T-cell (primary cell): ENCODE measurements at regions not wholly inside any gene's neighbourhood (a gene's known extent, or its start where the extent isn't known, plus 50 kb on each side); places are given as distances from the start of the nearest gene placed in this dataset.

Source experiments
- ATAC-seq, 4 experiments: fragments of 200-7000 bp in 3 of 4; fragments of 150-1000 bp in 1 of 4; cut with Tn5 transposase; replicated peaks in 1 of 4; 1 replicate in 3 of 4; 2 replicates in 1 of 4; pipeline ENCODE4 v1.10.0; 2021; ENCODE audit warnings: moderate library complexity in 3 of 4, mild to moderate bottlenecking in 2 of 4, moderate number of reproducible peaks in 1 of 4
- CTCF ChIA-PET, 2 donors: fragments of 300-600 bp; sonication (Branson Sonifier 250); formaldehyde crosslinking; loops; one replicate each; lab custom pipeline; 2022; ENCODE audit warnings: antibody characterized with exemption in 2 of 2; lab: Charles Lee
- POLR2A ChIA-PET, 2 donors: fragments of 300-600 bp; sonication (Branson Sonifier 250); formaldehyde crosslinking; loops; one replicate each; lab custom pipeline; 2022; ENCODE audit warnings: antibody characterized with exemption in 2 of 2; lab: Charles Lee
- DNase-seq, 35 experiments: peaks; one replicate each; pipeline versions ENCODE4 v3.0.0 to v3.0.0-alpha.2; 2013 to 2023
- H3K27ac ChIP-seq: one replicate; pipeline ENCODE4 v1.5.1; 2013; ENCODE audit warnings: low read length
- H3K27me3 ChIP-seq, 2 experiments: replicated peaks in 1 of 2; 1 replicate in 1 of 2; 2 replicates in 1 of 2; pipeline versions ENCODE4 v1.6.1 to v1.7.0; 2013; ENCODE audit warnings: low read length in 1 of 2, mixed read lengths in 1 of 2; ENCODE audit not compliant: control insufficient read depth in 2 of 2, insufficient read depth in 2 of 2; ENCODE audit errors: extremely low read depth in 1 of 2
- H3K36me3 ChIP-seq, 2 donors: 1 replicate in 1 of 2; 2 replicates in 1 of 2; pipeline versions ENCODE4 v1.6.1 to v1.7.0; 2013; ENCODE audit warnings: low read length in 1 of 2; ENCODE audit not compliant: control insufficient read depth in 2 of 2, insufficient read depth in 1 of 2; ENCODE audit errors: extremely low read depth in 1 of 2
- H3K4me1 ChIP-seq, 2 experiments: 1 replicate in 1 of 2; 2 replicates in 1 of 2; pipeline versions ENCODE4 v1.6.1 to v1.7.0; 2013; ENCODE audit warnings: low read length in 2 of 2, mixed read lengths in 1 of 2; ENCODE audit not compliant: insufficient read depth in 2 of 2, control insufficient read depth in 1 of 2; ENCODE audit errors: extremely low read depth in 1 of 2
- H3K4me3 ChIP-seq, 2 donors: 1 replicate in 1 of 2; 2 replicates in 1 of 2; pipeline versions ENCODE4 v1.5.1 to v1.7.0; 2013; ENCODE audit warnings: mild to moderate bottlenecking in 2 of 2, low read length in 1 of 2, moderate library complexity in 1 of 2; ENCODE audit not compliant: control insufficient read depth in 1 of 2; ENCODE audit errors: extremely low read depth in 1 of 2
- H3K9me3 ChIP-seq: 2 replicates; pipeline ENCODE4 v1.7.0; 2013
- H3K27ac Mint-ChIP-seq, 2 donors: one replicate each; pipeline ENCODE4 v1.8.0; 2020 to 2021; ENCODE audit warnings: mild to moderate bottlenecking in 2 of 2, mixed read lengths in 2 of 2
- H3K27me3 Mint-ChIP-seq, 2 donors: one replicate each; pipeline ENCODE4 v1.8.0; 2021 to 2022; ENCODE audit warnings: mixed read lengths in 2 of 2
- H3K36me3 Mint-ChIP-seq: one replicate; pipeline ENCODE4 v1.8.0; 2021; ENCODE audit warnings: mixed read lengths
- H3K4me1 Mint-ChIP-seq, 3 donors: one replicate each; pipeline ENCODE4 v1.8.0; 2020 to 2022; ENCODE audit warnings: mixed read lengths in 3 of 3, mild to moderate bottlenecking in 1 of 3
- H3K4me3 Mint-ChIP-seq, 3 donors: one replicate each; pipeline ENCODE4 v1.8.0; 2020 to 2022; ENCODE audit warnings: mild to moderate bottlenecking in 3 of 3, mixed read lengths in 3 of 3, moderate library complexity in 3 of 3
- H3K9me3 Mint-ChIP-seq, 3 donors: one replicate each; pipeline ENCODE4 v1.8.0; 2020 to 2022; ENCODE audit warnings: mixed read lengths in 3 of 3
- WGBS: methylation state at CpG from one replicate; pipeline ENCODE4 v1.1.5; 2013; ENCODE audit warnings: missing lambda C conversion rate; ENCODE audit not compliant: insufficient coverage; 5-methylcytosine and 5-hydroxymethylcytosine counted together

GRCh38 chr20:11675920-11676629 lies 241.6 kb upstream of the BTBD3 start:
- H3K4me3 Mint-ChIP-seq, result no peak overlapping the region
- ChIA-PET CTCF (no interaction called here), POLR2A (no interaction called here)
- Histone ChIP-seq H3K27ac (no peak overlapping the region), H3K4me1 (no peaks in the 10 kb centered on the region), H3K9me3 (no peaks in the 10 kb centered on the region), H3K27me3 (peaks cover 0 to 2% of the 10 kb centered on the region in 2 experiments), H3K4me3 (no peak overlapping the region), H3K36me3 (no peaks in the 10 kb centered on the region)
- ATAC-seq (no peak), DNase-seq (no peak)
- H3K36me3 Mint-ChIP-seq, result no peaks in the 10 kb centered on the region
- WGBS, result 70% methylated on average over 5 of the region's 13 CpGs
- peaks cover 0 to 7% (median 2%) of the 10 kb centered on the region in 3 donors for H3K9me3 Mint-ChIP-seq
- no peak overlapping the region for H3K27ac Mint-ChIP-seq
- no peaks in the 10 kb centered on the region for H3K27me3 Mint-ChIP-seq
- H3K4me1 Mint-ChIP-seq, result no peaks in the 10 kb centered on the region

GRCh38 chr20:11676630-11677287 lies 240.9 kb upstream of the BTBD3 start:
- ATAC-seq, result no peak
- H3K4me1 Mint-ChIP-seq, result no peaks in the 10 kb centered on the region
- ChIA-PET CTCF (no interaction called here), POLR2A (no interaction called here)
- Histone ChIP-seq H3K4me1 (no peaks in the 10 kb centered on the region), H3K27ac (no peak overlapping the region), H3K4me3 (no peak overlapping the region), H3K36me3 (no peaks in the 10 kb centered on the region), H3K27me3 (peaks cover 0 to 2% of the 10 kb centered on the region in 2 experiments), H3K9me3 (no peaks in the 10 kb centered on the region)
- WGBS, result no CpG with 5 or more reads among the region's 2 CpGs
- H3K27me3 Mint-ChIP-seq, result no peaks in the 10 kb centered on the region
- H3K27ac Mint-ChIP-seq, result no peak overlapping the region
- no peaks in the 10 kb centered on the region for H3K36me3 Mint-ChIP-seq
- peaks cover 0 to 8% (median 2%) of the 10 kb centered on the region in 3 donors for H3K9me3 Mint-ChIP-seq
- peak in 1 of 35 experiments; percentile 2 for DNase-seq
- no peak overlapping the region for H3K4me3 Mint-ChIP-seq

- peaks cover 0 to 2% of the 10 kb centered on the region in 2 experiments for H3K27me3 ChIP-seq
- CTCF ChIA-PET, result no interaction called here
- POLR2A ChIA-PET, result no interaction called here
- H3K9me3 ChIP-seq, result no peaks in the 10 kb centered on the region
- no peaks in the 10 kb centered on the region for H3K36me3 ChIP-seq
- Mint-ChIP-seq H3K9me3 (peaks cover 0 to 11% (median 2%) of the 10 kb centered on the region in 3 donors), H3K4me3 (no peak overlapping the region), H3K27me3 (no peaks in the 10 kb centered on the region), H3K36me3 (no peaks in the 10 kb centered on the region), H3K27ac (no peak overlapping the region), H3K4me1 (no peaks in the 10 kb centered on the region)
- DNase-seq (no peak), ATAC-seq (no peak)
- H3K4me3 ChIP-seq, result no peak overlapping the region
- no peaks in the 10 kb centered on the region for H3K4me1 ChIP-seq
- WGBS, result no CpG with 5 or more reads among the region's 3 CpGs
- H3K27ac ChIP-seq, result no peak overlapping the region
Measured at GRCh38 chr20:11677428-11677827, 240.3 kb upstream of the BTBD3 start.

- H3K27me3 ChIP-seq, result peaks cover 0 to 2% of the 10 kb centered on the region in 2 experiments
- Mint-ChIP-seq H3K36me3 (no peaks in the 10 kb centered on the region), H3K4me1 (no peaks in the 10 kb centered on the region), H3K9me3 (peaks cover 0 to 11% (median 2%) of the 10 kb centered on the region in 3 donors), H3K27me3 (no peaks in the 10 kb centered on the region), H3K27ac (no peak overlapping the region), H3K4me3 (no peak overlapping the region)
- H3K9me3 ChIP-seq, result no peaks in the 10 kb centered on the region
- no peak overlapping the region for H3K27ac ChIP-seq
- ChIA-PET CTCF (no interaction called here), POLR2A (no interaction called here)
- DNase-seq, result no peak
- no peaks in the 10 kb centered on the region for H3K36me3 ChIP-seq
- ATAC-seq, result no peak
- no peaks in the 10 kb centered on the region for H3K4me1 ChIP-seq
- H3K4me3 ChIP-seq, result no peak overlapping the region
- 67% methylated on average over 1 of the region's 3 CpGs for WGBS
Measured at GRCh38 chr20:11677836-11678235, 239.9 kb upstream of the BTBD3 start.

GRCh38 chr20:11682285-11682684 lies 235.4 kb upstream of the BTBD3 start:
- Mint-ChIP-seq H3K27me3 (peaks cover 4 to 5% of the 10 kb centered on the region in 2 donors), H3K9me3 (peaks cover 0 to 15% (median 0%) of the 10 kb centered on the region in 3 donors), H3K36me3 (no peaks in the 10 kb centered on the region), H3K27ac (no peak overlapping the region), H3K4me1 (no peaks in the 10 kb centered on the region), H3K4me3 (no peak overlapping the region)
- H3K27me3 ChIP-seq, result peaks cover 2 to 3% of the 10 kb centered on the region in 2 experiments
- 78% methylated on average over 2 of the region's 3 CpGs for WGBS
- H3K4me1 ChIP-seq, result no peaks in the 10 kb centered on the region
- H3K4me3 ChIP-seq, result no peak overlapping the region
- POLR2A ChIA-PET, result no interaction called here
- H3K9me3 ChIP-seq, result no peaks in the 10 kb centered on the region
- H3K27ac ChIP-seq, result no peak overlapping the region
- ATAC-seq (no peak), DNase-seq (no peak)
- CTCF ChIA-PET, result no interaction called here
- H3K36me3 ChIP-seq, result no peaks in the 10 kb centered on the region

GRCh38 chr20:11686195-11686594 lies 231.5 kb upstream of the BTBD3 start:
- Histone ChIP-seq H3K36me3 (no peaks in the 10 kb centered on the region), H3K4me3 (no peak overlapping the region), H3K27ac (no peak overlapping the region), H3K9me3 (no peaks in the 10 kb centered on the region), H3K4me1 (no peaks in the 10 kb centered on the region), H3K27me3 (peaks cover 0 to 3% of the 10 kb centered on the region in 2 experiments)
- no peaks in the 10 kb centered on the region for H3K36me3 Mint-ChIP-seq
- peaks cover 6 to 9% of the 10 kb centered on the region in 2 donors for H3K27me3 Mint-ChIP-seq
- H3K4me3 Mint-ChIP-seq, result no peak overlapping the region
- no peaks in the 10 kb centered on the region for H3K4me1 Mint-ChIP-seq
- peaks cover 0 to 16% (median 10%) of the 10 kb centered on the region in 3 donors for H3K9me3 Mint-ChIP-seq
- CTCF ChIA-PET, result no interaction called here
- ATAC-seq (no peak), DNase-seq (no peak)
- WGBS, result 70% methylated on average over 2 of the region's 4 CpGs
- no peak overlapping the region for H3K27ac Mint-ChIP-seq
- POLR2A ChIA-PET, result no interaction called here
